ENCODE measurements at regions not wholly inside any gene's neighbourhood (a gene's known extent, or its start where the extent isn't known, plus 50 kb on each side); places are given as distances from the start of the nearest gene placed in this dataset.

- Histone ChIP-seq H2AFZ (ENCODE audit: control insufficient read depth, low read length) (no peak overlapping the region), H3K9me3 (ENCODE audit: control insufficient read depth, low read depth, low read length) (no peaks in the 10 kb centered on the region), H3K79me2 (ENCODE audit: control insufficient read depth, insufficient read depth, low read length) (no peaks in the 10 kb centered on the region), H3K9me1 (ENCODE audit: control insufficient read depth, extremely low read depth, insufficient read depth, low read length) (no peaks in the 10 kb centered on the region), H4K20me1 (ENCODE audit: control insufficient read depth, extremely low read depth, insufficient read depth, low read length) (no peaks in the 10 kb centered on the region), H3K9ac (ENCODE audit: control insufficient read depth, extremely low read depth, insufficient read depth, low read length) (no peak overlapping the region), H3K4me1 (ENCODE audit: control insufficient read depth, extremely low read depth, insufficient read depth, low read length) (no peaks in the 10 kb centered on the region), H3K27me3 (ENCODE audit: control insufficient read depth, extremely low read depth, insufficient read depth, low read length) (peaks cover 9% of the 10 kb centered on the region), H3K4me3 (ENCODE audit: control insufficient read depth in 2 of 3, extremely low read depth in 1 of 3, insufficient read depth in 2 of 3, low read depth in 1 of 3, low read length in 3 of 3) (no peak overlapping the region), H3K4me2 (ENCODE audit: control insufficient read depth, extremely low read depth, insufficient read depth, low read depth, low read length) (no peak overlapping the region), H3K27ac (ENCODE audit: control insufficient read depth, insufficient read depth, low read length) (no peak overlapping the region), H3K36me3 (ENCODE audit: control insufficient read depth in 2 of 2, extremely low read depth in 1 of 2, insufficient read depth in 2 of 2, low read length in 2 of 2) (no peaks in the 10 kb centered on the region)
- dilution Hi-C loops (cut with MboI; ENCODE audit: extremely low pct_ligation_motif_present, low sequenced_read_pairs) = no loop called here
- peak; percentile 43 for FAIRE-seq
- TF ChIP-seq, protein P1, sequence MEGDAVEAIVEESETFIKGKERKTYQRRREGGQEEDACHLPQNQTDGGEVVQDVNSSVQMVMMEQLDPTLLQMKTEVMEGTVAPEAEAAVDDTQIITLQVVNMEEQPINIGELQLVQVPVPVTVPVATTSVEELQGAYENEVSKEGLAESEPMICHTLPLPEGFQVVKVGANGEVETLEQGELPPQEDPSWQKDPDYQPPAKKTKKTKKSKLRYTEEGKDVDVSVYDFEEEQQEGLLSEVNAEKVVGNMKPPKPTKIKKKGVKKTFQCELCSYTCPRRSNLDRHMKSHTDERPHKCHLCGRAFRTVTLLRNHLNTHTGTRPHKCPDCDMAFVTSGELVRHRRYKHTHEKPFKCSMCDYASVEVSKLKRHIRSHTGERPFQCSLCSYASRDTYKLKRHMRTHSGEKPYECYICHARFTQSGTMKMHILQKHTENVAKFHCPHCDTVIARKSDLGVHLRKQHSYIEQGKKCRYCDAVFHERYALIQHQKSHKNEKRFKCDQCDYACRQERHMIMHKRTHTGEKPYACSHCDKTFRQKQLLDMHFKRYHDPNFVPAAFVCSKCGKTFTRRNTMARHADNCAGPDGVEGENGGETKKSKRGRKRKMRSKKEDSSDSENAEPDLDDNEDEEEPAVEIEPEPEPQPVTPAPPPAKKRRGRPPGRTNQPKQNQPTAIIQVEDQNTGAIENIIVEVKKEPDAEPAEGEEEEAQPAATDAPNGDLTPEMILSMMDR (optimal IDR thresholded peaks at IDR 0.05 in 1 of 3, IDR thresholded peaks at IDR 0.05 in 1 of 3, conservative IDR thresholded peaks at IDR 0.05 in 1 of 3; ENCODE audit: extremely low read depth in 1 of 3, insufficient read depth in 2 of 3, low read length in 3 of 3) = no peak
- no peak for TF ChIP-seq EZH2 (IDR thresholded peaks at IDR 0.05; ENCODE audit: low read length)
- no peak for DNase-seq (ENCODE audit: low read depth, low spot score)
Measured at GRCh38 chr9:109600142-109600541, 102.0 kb upstream of the PTPN3 start.

GRCh38 chr9:109601181-109601580 is 103.1 kb upstream of the PTPN3 start:
- H3K9ac ChIP-seq (ENCODE audit: control insufficient read depth, extremely low read depth, insufficient read depth, low read length) = no peak overlapping the region
- no peak for TF ChIP-seq EZH2 (IDR thresholded peaks at IDR 0.05; ENCODE audit: low read length)
- H3K36me3 ChIP-seq (ENCODE audit: control insufficient read depth in 2 of 2, extremely low read depth in 1 of 2, insufficient read depth in 2 of 2, low read length in 2 of 2) = no peaks in the 10 kb centered on the region
- DNase-seq (ENCODE audit: low read depth, low spot score) (no peak), FAIRE-seq (no peak)
- H3K9me1 ChIP-seq (ENCODE audit: control insufficient read depth, extremely low read depth, insufficient read depth, low read length) = no peaks in the 10 kb centered on the region
- H2AFZ ChIP-seq (ENCODE audit: control insufficient read depth, low read length) = no peak overlapping the region
- dilution Hi-C loops (cut with MboI; ENCODE audit: extremely low pct_ligation_motif_present, low sequenced_read_pairs) = no loop called here
- H3K4me3 ChIP-seq (ENCODE audit: control insufficient read depth in 2 of 3, extremely low read depth in 1 of 3, insufficient read depth in 2 of 3, low read depth in 1 of 3, low read length in 3 of 3) = no peak overlapping the region
- H3K27me3 ChIP-seq (ENCODE audit: control insufficient read depth, extremely low read depth, insufficient read depth, low read length) = peaks cover 9% of the 10 kb centered on the region
- no peak overlapping the region for H3K4me2 ChIP-seq (ENCODE audit: control insufficient read depth, extremely low read depth, insufficient read depth, low read depth, low read length)
- H3K4me1 ChIP-seq (ENCODE audit: control insufficient read depth, extremely low read depth, insufficient read depth, low read length) = no peaks in the 10 kb centered on the region
- no peaks in the 10 kb centered on the region for H3K9me3 ChIP-seq (ENCODE audit: control insufficient read depth, low read depth, low read length)
- no peaks in the 10 kb centered on the region for H3K79me2 ChIP-seq (ENCODE audit: control insufficient read depth, insufficient read depth, low read length)
- H4K20me1 ChIP-seq (ENCODE audit: control insufficient read depth, extremely low read depth, insufficient read depth, low read length) = no peaks in the 10 kb centered on the region
- no peak overlapping the region for H3K27ac ChIP-seq (ENCODE audit: control insufficient read depth, insufficient read depth, low read length)

DNA sequence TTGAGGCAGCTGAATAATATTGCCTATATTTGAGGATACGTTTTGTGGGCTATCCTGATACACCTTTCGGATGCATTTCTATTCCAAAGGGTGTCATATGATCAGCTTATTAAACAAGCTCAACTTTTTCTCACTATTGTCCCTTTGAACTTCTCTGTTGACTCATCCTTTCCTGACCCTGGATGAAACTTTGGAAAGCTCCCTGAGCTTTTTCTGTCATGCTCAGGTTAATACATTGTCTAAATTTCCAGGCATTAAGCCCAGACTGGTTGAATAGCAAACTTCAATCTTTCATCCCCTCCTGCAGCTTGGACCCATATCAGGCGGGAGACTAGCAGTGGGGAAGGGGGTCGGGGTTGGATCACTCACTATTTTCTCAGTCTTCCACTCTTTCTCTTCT is 104.9 kb upstream of the PTPN3 start:
- Histone ChIP-seq H3K36me3 (ENCODE audit: control insufficient read depth in 2 of 2, extremely low read depth in 1 of 2, insufficient read depth in 2 of 2, low read length in 2 of 2) (no peaks in the 10 kb centered on the region), H3K9ac (ENCODE audit: control insufficient read depth, extremely low read depth, insufficient read depth, low read length) (no peak overlapping the region), H3K79me2 (ENCODE audit: control insufficient read depth, insufficient read depth, low read length) (no peaks in the 10 kb centered on the region), H3K4me2 (ENCODE audit: control insufficient read depth, extremely low read depth, insufficient read depth, low read depth, low read length) (no peak overlapping the region), H4K20me1 (ENCODE audit: control insufficient read depth, extremely low read depth, insufficient read depth, low read length) (no peaks in the 10 kb centered on the region), H3K27ac (ENCODE audit: control insufficient read depth, insufficient read depth, low read length) (no peak overlapping the region), H3K4me3 (ENCODE audit: control insufficient read depth in 2 of 3, extremely low read depth in 1 of 3, insufficient read depth in 2 of 3, low read depth in 1 of 3, low read length in 3 of 3) (no peak overlapping the region), H3K9me3 (ENCODE audit: control insufficient read depth, low read depth, low read length) (no peaks in the 10 kb centered on the region), H3K4me1 (ENCODE audit: control insufficient read depth, extremely low read depth, insufficient read depth, low read length) (no peaks in the 10 kb centered on the region), H3K9me1 (ENCODE audit: control insufficient read depth, extremely low read depth, insufficient read depth, low read length) (no peaks in the 10 kb centered on the region), H2AFZ (ENCODE audit: control insufficient read depth, low read length) (no peak overlapping the region), H3K27me3 (ENCODE audit: control insufficient read depth, extremely low read depth, insufficient read depth, low read length) (peaks cover 9% of the 10 kb centered on the region)
- no peak for TF ChIP-seq EZH2 (IDR thresholded peaks at IDR 0.05; ENCODE audit: low read length)
- TF ChIP-seq, protein P1 (optimal IDR thresholded peaks at IDR 0.05 in 1 of 3, IDR thresholded peaks at IDR 0.05 in 1 of 3, conservative IDR thresholded peaks at IDR 0.05 in 1 of 3; ENCODE audit: extremely low read depth in 1 of 3, insufficient read depth in 2 of 3, low read length in 3 of 3) = no peak
- DNase-seq (ENCODE audit: low read depth, low spot score) = no peak
- dilution Hi-C loops (cut with MboI; ENCODE audit: extremely low pct_ligation_motif_present, low sequenced_read_pairs) = no loop called here
- no peak for FAIRE-seq
